HCT116 (cell line): ENCODE measurements at regions not wholly inside any gene's neighbourhood (a gene's known extent, or its start where the extent isn't known, plus 50 kb on each side); places are given as distances from the start of the nearest gene placed in this dataset.

Experiments used
- ATAC-seq: fragments of 200-7000 bp; cut with Tn5 transposase; 2 replicates; pipeline ENCODE4 v1.9.1; 2020; ENCODE audit warnings: mild to moderate bottlenecking, moderate library complexity
- BruUV-seq: library from RNA; stranded (reverse); fragments of 400-500 nt; replicated peaks from 2 replicates; lab custom pipeline; 2021; lab: Mats Ljungman, UMichigan
- CTCF ChIA-PET: fragments of 300-600 bp; sonication (Branson Sonifier 250); formaldehyde crosslinking; loops from one replicate; lab custom pipeline; 2021; ENCODE audit warnings: antibody characterized with exemption; lab: Charles Lee
- POLR2A ChIA-PET: fragments of 300-600, 350-600 bp; sonication (Branson Sonifier 250); formaldehyde crosslinking; loops from one replicate; lab custom pipeline; 2021; ENCODE audit warnings: antibody characterized with exemption; lab: Charles Lee
- RAD21 ChIA-PET, 2 experiments: fragments of 300-600 bp; sonication (Branson Sonifier 250); formaldehyde crosslinking; loops; one replicate each; lab custom pipeline; 2023; ENCODE audit warnings: low total read pairs in 2 of 2; ENCODE audit not compliant: uncharacterized antibody in 2 of 2, unreplicated experiment in 2 of 2, low non-redundant PET in 1 of 2; lab: Charles Lee
- DNase-seq: peaks from one replicate; pipeline ENCODE4 v3.0.0-alpha.2; 2010; ENCODE audit warnings: low read depth, low spot score
- H2AFZ ChIP-seq: fragments of 200-600 bp; shearing (Covaris generic), sonication (generic); 2 replicates; pipeline ENCODE4 v1.6.1; 2017; ENCODE audit warnings: low read depth, mixed run types, mixed read lengths, antibody characterized with exemption, low read length; ENCODE audit not compliant: poor library complexity, severe bottlenecking
- H3K27ac ChIP-seq: 2 replicates; pipeline ENCODE4 v1.5.1; 2012; ENCODE audit warnings: low read depth, low read length
- H3K27me3 ChIP-seq: fragments of 200-600 bp; sonication (generic); 2 replicates; pipeline ENCODE4 v1.6.1; 2016; ENCODE audit warnings: mixed run types, low read length, mixed read lengths; ENCODE audit not compliant: insufficient read depth
- H3K36me3 ChIP-seq, 2 experiments: fragments of 200-500 bp in 1 of 2; fragments of 200-600 bp in 1 of 2; sonication (Bioruptor generic) in 1 of 2; sonication (generic) in 1 of 2; 2 replicates each; pipeline versions ENCODE4 v1.5.1 to v1.6.1; 2014 to 2016; ENCODE audit warnings: low read length in 2 of 2, inconsistent platforms in 1 of 2, mixed read lengths in 1 of 2, mixed run types in 1 of 2; ENCODE audit not compliant: insufficient read depth in 2 of 2, control insufficient read depth in 1 of 2
- H3K4me1 ChIP-seq, 2 experiments: fragments of 200-600 bp in 1 of 2; sonication (generic) in 1 of 2; 2 replicates each; pipeline versions ENCODE4 v1.5.1 to v1.6.1; 2012 to 2017; ENCODE audit warnings: low read length in 2 of 2, inconsistent platforms in 1 of 2, mild to moderate bottlenecking in 1 of 2, mixed read lengths in 1 of 2, mixed run types in 1 of 2, moderate library complexity in 1 of 2; ENCODE audit not compliant: insufficient read depth in 2 of 2, control insufficient read depth in 1 of 2
- H3K4me2 ChIP-seq: fragments of 200-600 bp; sonication (generic); 2 replicates; pipeline ENCODE4 v1.6.1; 2017; ENCODE audit warnings: mixed run types, low read length, mixed read lengths
- H3K4me3 ChIP-seq, 2 experiments: fragments of 200-600 bp in 1 of 2; sonication (generic) in 1 of 2; replicated peaks in 1 of 2; 2 replicates each; pipeline ENCODE4 v1.5.1; 2011 to 2016; ENCODE audit warnings: low read length in 2 of 2, control low read depth in 1 of 2, low read depth in 1 of 2, mild to moderate bottlenecking in 1 of 2, mixed read lengths in 1 of 2, mixed run types in 1 of 2
- H3K79me2 ChIP-seq: fragments of 200-600 bp; sonication (generic); 2 replicates; pipeline ENCODE4 v1.6.1; 2017; ENCODE audit warnings: mild to moderate bottlenecking, mixed run types, low read length, moderate library complexity, mixed read lengths; ENCODE audit not compliant: insufficient read depth
- H3K9ac ChIP-seq: fragments of 200-600 bp; sonication (generic); 2 replicates; pipeline ENCODE4 v1.6.1; 2016; ENCODE audit warnings: low read length, mixed read lengths
- H3K9me2 ChIP-seq: fragments of 200-600 bp; sonication (generic), shearing (Covaris generic); 2 replicates; pipeline ENCODE4 v1.6.1; 2017; ENCODE audit warnings: mixed run types, mild to moderate bottlenecking, moderate library complexity; ENCODE audit not compliant: insufficient read depth
- H3K9me3 ChIP-seq, 2 experiments: fragments of 200-500 bp in 1 of 2; fragments of 200-600 bp in 1 of 2; sonication (Bioruptor generic) in 1 of 2; sonication (generic) in 1 of 2; 2 replicates each; pipeline ENCODE4 v1.6.1; 2014 to 2017; ENCODE audit warnings: low read length in 2 of 2, mixed read lengths in 2 of 2, inconsistent platforms in 1 of 2, low read depth in 1 of 2, mild to moderate bottlenecking in 1 of 2, mixed run types in 1 of 2, moderate library complexity in 1 of 2; ENCODE audit not compliant: control insufficient read depth in 1 of 2, insufficient read depth in 1 of 2
- H4K20me1 ChIP-seq: fragments of 200-600 bp; sonication (generic), shearing (Covaris generic); 2 replicates; pipeline ENCODE4 v1.6.1; 2017; ENCODE audit warnings: mixed run types, mild to moderate bottlenecking, moderate library complexity; ENCODE audit not compliant: insufficient read depth
- CBX3 ChIP-seq: IDR thresholded peaks from 2 replicates; pipeline ENCODE4 v1.6.1; 2012; ENCODE audit warnings: low read depth
- EGR1 ChIP-seq: IDR thresholded peaks from 2 replicates; pipeline ENCODE4 v1.6.1; 2012; ENCODE audit warnings: low read depth
- EZH2phosphoT487 ChIP-seq: fragments of 200-600 bp; IDR thresholded peaks from 2 replicates; pipeline ENCODE4 v1.6.1; 2018; ENCODE audit warnings: antibody characterized with exemption, borderline replicate concordance
- JUND ChIP-seq: IDR thresholded peaks from 2 replicates; pipeline ENCODE4 v1.6.1; 2012
- REST ChIP-seq: IDR thresholded peaks from 2 replicates; pipeline ENCODE4 v1.6.1; 2012; ENCODE audit warnings: low read depth
- SP1 ChIP-seq: IDR thresholded peaks from 2 replicates; pipeline ENCODE4 v1.6.1; 2012; ENCODE audit warnings: low read depth
- TCF7L2 ChIP-seq: IDR thresholded peaks from 2 replicates; pipeline ENCODE4 v1.7.0; 2011; ENCODE audit warnings: borderline replicate concordance, inconsistent platforms; ENCODE audit not compliant: insufficient read depth, insufficient read length; ENCODE audit errors: extremely low read depth
- YY1 ChIP-seq: IDR thresholded peaks from 2 replicates; pipeline ENCODE4 v1.6.1; 2011; ENCODE audit warnings: low read length, low read depth, moderate library complexity, mild to moderate bottlenecking; ENCODE audit not compliant: insufficient replicate concordance; ENCODE audit errors: extremely low read depth
- ZFX ChIP-seq: fragments of 450-650 bp; IDR thresholded peaks from 2 replicates; pipeline ENCODE4 v1.6.1; 2017
- ZNF274 ChIP-seq: fragments of 200-500 bp; sonication (Bioruptor generic); IDR thresholded peaks from 2 replicates; pipeline ENCODE4 v1.6.1; 2014; ENCODE audit warnings: mild to moderate bottlenecking, low read depth, low read length, inconsistent platforms
- intact Hi-C: fragments of 100-400 bp; cut with micrococcal nuclease; formaldehyde crosslinking; loops from 2 replicates; pipeline ENCODE4 v1.10.0; 2022

- H3K4me1 ChIP-seq, result peaks cover 0 to 6% of the 10 kb centered on the region in 2 experiments; a peak in 1 of 4 replicates
- H3K9me3 ChIP-seq, result no peaks in the 10 kb centered on the region
- no peak overlapping the region for H2AFZ ChIP-seq
- H3K27ac ChIP-seq, result no peak overlapping the region
- H3K27me3 ChIP-seq, result no peaks in the 10 kb centered on the region
- POLR2A ChIA-PET, result no interaction called here
- TF ChIP-seq EGR1 (no peak), TCF7L2 (no peak), JUND (no peak), ZNF274 (no peak), EZH2phosphoT487 (no peak)
- TF ChIP-seq, all 23 proteins: peak for 0
- ChIA-PET RAD21 (no interaction called here), CTCF (no interaction called here)
- H3K4me3 ChIP-seq, result no peak overlapping the region
- H4K20me1 ChIP-seq, result no peaks in the 10 kb centered on the region
- H3K9ac ChIP-seq, result no peak overlapping the region
- no peaks in the 10 kb centered on the region for H3K79me2 ChIP-seq
- DNase-seq, result no peak
- intact Hi-C loops, result no loop called here
- BruUV-seq, result no TSS peak
- no peak for ATAC-seq
- no peak overlapping the region for H3K4me2 ChIP-seq
- no peaks in the 10 kb centered on the region for H3K9me2 ChIP-seq
- H3K36me3 ChIP-seq, result no peaks in the 10 kb centered on the region
Measured at GRCh38 chr6:169907419-169908115, 156.1 kb downstream of the ERMARD start.

GRCh38 chr6:169906688-169907418, 155.4 kb downstream of the ERMARD start:
- Histone ChIP-seq H3K36me3 (no peaks in the 10 kb centered on the region), H3K4me1 (peaks cover 0 to 6% of the 10 kb centered on the region in 2 experiments; a peak in 1 of 4 replicates), H3K79me2 (no peaks in the 10 kb centered on the region), H3K4me3 (no peak overlapping the region), H2AFZ (no peak overlapping the region), H3K27me3 (no peaks in the 10 kb centered on the region), H4K20me1 (no peaks in the 10 kb centered on the region), H3K27ac (no peak overlapping the region), H3K4me2 (no peak overlapping the region), H3K9ac (no peak overlapping the region), H3K9me2 (no peaks in the 10 kb centered on the region), H3K9me3 (no peaks in the 10 kb centered on the region)
- intact Hi-C loops, result no loop called here
- RAD21 ChIA-PET, result no interaction called here
- no peak for DNase-seq
- POLR2A ChIA-PET, result no interaction called here
- BruUV-seq, result no TSS peak
- TF ChIP-seq ZFX (no peak), TCF7L2 (no peak), REST (no peak), YY1 (no peak), EGR1 (no peak), SP1 (no peak), ZNF274 (no peak), CBX3 (no peak)
- no peak for ATAC-seq
- CTCF ChIA-PET, result no interaction called here
